Stimulated activated naive CD8-positive, alpha-beta T cell treated with anti-CD3 and anti-CD28 coated beads, Interleukin-15, amount 100 ng/mL, for 72 hours (primary cell): ENCODE measurements at regions not wholly inside any gene's neighbourhood (a gene's known extent, or its start where the extent isn't known, plus 50 kb on each side); places are given as distances from the start of the nearest gene placed in this dataset.
"Not testable (repeated sequence)": the region's sequence is repeated elsewhere in the genome, so short reads cannot be mapped to it uniquely, and the experiment has no call there.

Experiments used
- ATAC-seq: fragments of 150-1000 bp; cut with Tn5 transposase; 2 replicates; pipeline ENCODE4 v1.10.0; 2021; ENCODE audit warnings: mild to moderate bottlenecking, moderate library complexity
- DNase-seq, 2 donors: peaks; one replicate each; pipeline ENCODE4 v3.0.0; 2021 to 2022
- H3K27ac Mint-ChIP-seq, 2 donors: one replicate each; pipeline ENCODE4 v1.8.0; 2022; ENCODE audit warnings: mild to moderate bottlenecking in 2 of 2, mixed read lengths in 2 of 2, moderate library complexity in 2 of 2
- H3K27me3 Mint-ChIP-seq: one replicate; pipeline ENCODE4 v1.8.0; 2022; ENCODE audit warnings: mixed read lengths
- H3K4me1 Mint-ChIP-seq: one replicate; pipeline ENCODE4 v1.8.0; 2022; ENCODE audit warnings: mild to moderate bottlenecking, mixed read lengths
- H3K4me3 Mint-ChIP-seq, 2 donors: one replicate each; pipeline ENCODE4 v1.8.0; 2022; ENCODE audit warnings: mild to moderate bottlenecking in 2 of 2, mixed read lengths in 2 of 2, moderate library complexity in 1 of 2
- H3K9me3 Mint-ChIP-seq, 2 donors: one replicate each; pipeline ENCODE4 v1.8.0; 2022; ENCODE audit warnings: mixed read lengths in 2 of 2

DNA sequence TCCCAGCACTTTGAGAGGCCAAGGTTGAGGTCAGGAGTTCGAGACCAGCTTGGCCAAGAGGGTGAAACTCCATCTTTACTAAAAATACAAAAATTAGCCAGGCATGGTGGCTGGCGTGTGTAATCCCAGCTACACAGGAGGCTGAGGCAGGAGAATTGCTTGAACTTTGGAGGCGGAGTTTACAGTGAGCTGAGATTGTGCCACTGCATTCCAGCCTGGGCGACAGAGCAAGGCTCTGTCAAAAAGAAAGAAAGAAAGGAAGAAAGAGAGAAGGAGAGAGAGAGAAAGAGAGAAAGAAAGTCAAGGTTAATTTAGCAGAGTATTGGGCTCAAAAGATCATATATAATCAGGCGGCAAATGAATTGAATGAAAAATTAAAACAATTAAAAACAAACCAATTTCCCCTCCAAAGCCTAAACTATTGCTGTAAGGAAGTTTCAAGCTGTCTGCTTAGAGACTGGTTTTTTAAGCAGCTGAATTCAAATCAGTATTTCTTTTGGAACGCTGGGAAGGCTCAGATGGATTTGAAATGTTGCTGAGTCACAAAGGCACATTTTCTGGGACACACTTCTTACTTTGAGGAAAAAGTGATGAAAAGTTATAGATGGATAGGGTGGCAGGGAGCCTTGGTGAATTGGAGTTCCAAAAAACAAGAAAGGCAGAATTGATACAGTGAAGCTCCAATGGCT lies 81.3 kb upstream of the BHLHE40 start:
- Mint-ChIP-seq H3K4me3 (peak overlapping the region; percentile 58 to 65), H3K27ac (no peak overlapping the region), H3K9me3 (peaks cover 0 to 5% of the 10 kb centered on the region in 2 donors), H3K4me1 (peaks cover 65% of the 10 kb centered on the region), H3K27me3 (no peaks in the 10 kb centered on the region)
- DNase-seq (no peak), ATAC-seq (no peak)

DNA sequence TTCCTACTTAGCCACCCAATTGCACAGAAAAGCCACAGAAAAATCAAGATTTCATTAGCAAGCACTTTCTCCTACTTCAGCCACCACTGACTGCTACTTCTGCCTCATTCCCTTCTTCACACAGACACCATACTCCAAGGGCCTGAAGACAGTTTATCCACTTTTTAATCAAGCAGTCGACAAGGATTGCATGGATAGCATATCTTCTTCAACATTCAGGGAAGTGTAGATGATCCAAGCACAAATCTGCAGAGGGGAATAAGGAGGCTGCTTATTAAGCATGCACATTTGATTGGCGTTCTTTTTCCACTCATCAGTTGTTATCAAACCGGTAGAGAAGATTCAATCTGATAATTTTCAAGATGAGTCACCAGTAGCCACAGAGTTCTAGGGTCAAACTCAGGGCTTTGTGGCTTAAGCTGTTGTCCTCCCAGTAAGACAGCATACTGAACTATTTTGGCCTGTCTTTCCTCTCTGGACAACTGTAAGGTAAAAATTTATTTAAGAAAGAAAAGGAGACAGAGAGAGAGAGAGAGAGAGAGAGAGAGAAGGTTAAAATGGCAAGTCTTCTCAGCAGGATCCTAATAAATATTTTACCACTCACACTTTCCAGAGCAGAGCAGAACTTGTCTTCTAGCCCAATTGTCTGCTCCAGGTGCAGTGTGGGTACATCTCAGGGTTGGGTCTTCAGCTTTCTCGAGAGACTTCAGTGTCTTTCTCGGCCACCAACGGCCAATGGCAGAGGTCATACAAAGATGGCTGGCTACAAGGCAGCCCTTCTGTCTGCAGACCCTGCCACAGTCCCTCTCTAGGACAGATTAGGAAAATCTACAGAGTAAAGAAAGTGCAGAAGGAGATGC lies 80.6 kb upstream of the BHLHE40 start:
- peak overlapping the region; percentile 58 to 65 for H3K4me3 Mint-ChIP-seq

DNA sequence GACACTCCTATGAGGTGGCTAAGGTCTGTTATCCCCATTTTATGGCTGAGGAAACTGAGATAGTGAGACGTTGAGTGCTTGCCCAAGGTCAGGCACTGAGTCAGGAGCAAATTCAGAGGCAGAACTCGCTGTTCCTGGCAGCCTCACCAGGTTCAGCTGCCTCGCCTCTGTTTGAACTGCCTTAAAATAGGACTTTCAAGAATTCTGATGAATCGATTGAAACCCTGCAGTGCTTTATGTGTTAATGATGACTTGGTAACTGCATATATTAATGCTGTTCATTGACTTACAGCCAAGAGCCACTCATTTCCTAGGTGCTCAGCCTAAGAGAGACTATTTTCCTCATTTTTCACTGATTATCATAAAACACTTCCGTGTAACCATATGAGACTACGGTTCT lies 79.5 kb upstream of the BHLHE40 start:
- Mint-ChIP-seq H3K9me3 (peaks cover 0 to 5% of the 10 kb centered on the region in 2 donors), H3K27me3 (no peaks in the 10 kb centered on the region), H3K4me1 (peaks cover 77% of the 10 kb centered on the region), H3K4me3 (no peak overlapping the region), H3K27ac (peak overlapping the region in 1 of 2 donors; percentile 47)
- DNase-seq (no peak), ATAC-seq (no peak)

More for the DNA sequence above, 80.6 kb upstream of the BHLHE40 start:
- H3K9me3 Mint-ChIP-seq, result peaks cover 0 to 5% of the 10 kb centered on the region in 2 donors
- peak in 1 of 2 donors; percentile 36 for DNase-seq
- peaks cover 68% of the 10 kb centered on the region for H3K4me1 Mint-ChIP-seq
- no peaks in the 10 kb centered on the region for H3K27me3 Mint-ChIP-seq
- peak overlapping the region; percentile 4 to 88 for H3K27ac Mint-ChIP-seq
- peak; percentile 93 for ATAC-seq

DNA sequence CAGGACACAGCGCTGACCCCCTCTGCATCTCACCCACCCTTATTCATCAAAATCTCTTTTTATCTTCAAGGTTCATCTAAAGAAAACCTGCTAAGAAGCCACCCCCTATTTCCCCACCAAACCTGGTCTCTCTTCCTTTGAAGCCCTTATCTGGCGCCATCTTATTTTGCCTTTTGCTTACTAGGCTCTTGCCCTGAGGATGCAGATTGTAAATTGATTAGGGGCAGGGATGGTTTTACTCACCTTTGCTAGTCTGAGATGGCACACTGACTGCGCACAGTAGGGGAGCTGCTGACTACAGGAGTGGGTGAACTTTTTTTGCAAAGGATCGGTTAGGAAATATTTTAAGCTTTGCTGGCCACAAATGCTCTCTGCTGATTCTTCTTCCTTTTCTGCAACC lies 78.9 kb upstream of the BHLHE40 start:
- no peak for DNase-seq
- peaks cover 77% of the 10 kb centered on the region for H3K4me1 Mint-ChIP-seq
- H3K27ac Mint-ChIP-seq, result peak overlapping the region in 1 of 2 donors; percentile 54

DNA sequence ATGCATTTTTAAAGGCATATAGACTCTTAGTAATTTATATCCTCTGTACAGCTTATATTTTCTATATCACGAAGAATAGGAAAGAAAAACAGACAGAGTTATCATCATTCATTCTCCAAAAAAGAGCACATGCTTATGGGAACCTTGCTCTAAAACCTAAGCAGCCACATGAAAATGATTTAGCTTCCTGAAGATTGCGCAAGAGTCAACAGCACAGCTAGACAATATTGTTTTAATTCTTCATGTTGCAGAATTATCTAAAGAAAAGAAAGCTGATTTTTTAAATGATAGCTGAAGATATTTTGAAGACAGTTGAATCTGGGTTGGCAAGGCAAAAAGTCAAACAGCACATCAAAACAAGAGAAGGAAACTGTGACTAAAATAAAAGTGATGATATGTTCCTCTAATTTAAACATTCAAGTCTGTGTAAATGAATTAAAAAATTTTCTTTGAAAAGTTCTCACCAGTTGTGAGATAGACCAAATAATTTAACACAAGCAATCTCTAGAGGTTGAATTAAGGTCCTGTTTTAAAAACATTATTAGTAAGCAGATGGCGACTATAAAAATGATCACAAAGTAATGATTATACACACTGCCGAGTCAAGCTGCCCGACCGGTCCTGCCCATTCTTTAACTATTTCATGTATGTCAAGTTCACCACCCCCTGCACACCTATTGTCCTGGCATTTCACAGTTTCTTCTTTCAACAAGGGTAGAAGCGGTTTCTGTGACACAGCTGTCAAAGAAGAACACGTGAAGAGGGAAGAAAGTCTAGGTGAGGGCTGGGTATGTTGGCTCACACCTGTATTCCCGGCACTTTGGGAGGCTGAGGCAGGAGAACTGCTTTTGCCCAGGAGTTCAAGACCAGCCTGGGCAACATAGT lies 74.2 kb upstream of the BHLHE40 start:
- ATAC-seq (no peak), DNase-seq (no peak)
- Mint-ChIP-seq H3K9me3 (peaks cover 0 to 5% of the 10 kb centered on the region in 2 donors), H3K4me3 (no peak overlapping the region), H3K27me3 (no peaks in the 10 kb centered on the region), H3K4me1 (peaks cover 88% of the 10 kb centered on the region), H3K27ac (peak overlapping the region in 1 of 2 donors; percentile 53)

More for the DNA sequence above, 78.9 kb upstream of the BHLHE40 start:
- ATAC-seq, result no peak
- Mint-ChIP-seq H3K4me3 (no peak overlapping the region), H3K9me3 (peaks cover 0 to 5% of the 10 kb centered on the region in 2 donors), H3K27me3 (no peaks in the 10 kb centered on the region)

DNA sequence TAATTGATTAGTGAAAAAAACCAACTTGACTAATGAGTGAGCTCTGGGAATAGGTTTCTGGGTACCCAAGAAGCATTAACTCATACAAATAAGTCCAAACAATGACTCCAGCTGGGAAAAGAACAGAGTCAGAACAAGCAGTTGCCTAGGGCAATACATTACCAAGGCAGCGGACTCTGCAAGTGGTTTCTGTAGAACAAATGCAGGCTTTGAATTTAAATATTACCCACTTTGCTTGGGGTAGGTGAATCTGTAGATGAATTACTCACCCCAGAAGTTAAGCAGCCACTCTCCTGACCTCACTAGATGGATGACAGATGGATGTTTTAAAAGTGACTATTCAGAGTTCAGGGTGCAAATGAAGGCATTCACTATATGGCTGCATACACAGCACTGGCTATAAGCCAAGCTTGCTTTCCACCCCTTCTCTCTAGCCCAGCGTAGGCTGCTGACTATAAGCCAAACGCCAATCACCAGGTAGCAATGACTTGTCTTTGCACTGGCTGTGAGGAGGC lies 73.1 kb upstream of the BHLHE40 start:
- Mint-ChIP-seq H3K27ac (peak overlapping the region in 1 of 2 donors; percentile 43), H3K4me3 (no peak overlapping the region)

DNA sequence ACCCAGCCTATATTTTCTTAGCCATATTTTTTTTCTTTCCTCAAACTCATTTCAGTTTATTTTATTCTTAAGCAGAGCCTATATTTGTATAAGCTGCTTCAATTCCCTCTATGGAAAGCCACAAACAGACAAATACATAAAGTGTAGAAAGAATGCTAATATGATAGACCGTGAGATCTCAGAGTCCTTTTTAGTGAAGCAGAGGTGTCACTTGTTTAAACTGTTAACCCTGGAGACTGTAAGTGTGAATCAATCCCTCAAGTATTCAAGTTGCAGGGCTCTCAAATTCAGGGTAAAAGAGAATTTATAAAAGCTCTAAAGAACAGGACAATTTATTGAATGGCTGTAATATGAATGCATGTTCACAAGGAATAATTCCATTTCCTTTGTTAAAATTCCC lies 72.2 kb upstream of the BHLHE40 start:
- Mint-ChIP-seq H3K27ac (no peak overlapping the region), H3K9me3 (peaks cover 0 to 7% of the 10 kb centered on the region in 2 donors), H3K4me3 (no peak overlapping the region), H3K4me1 (peaks cover 83% of the 10 kb centered on the region), H3K27me3 (no peaks in the 10 kb centered on the region)
- no peak for DNase-seq
- ATAC-seq, result no peak

More for the DNA sequence above, 73.1 kb upstream of the BHLHE40 start:
- ATAC-seq, result peak; percentile 78
- H3K4me1 Mint-ChIP-seq, result peaks cover 91% of the 10 kb centered on the region
- H3K27me3 Mint-ChIP-seq, result no peaks in the 10 kb centered on the region
- H3K9me3 Mint-ChIP-seq, result peaks cover 0 to 10% of the 10 kb centered on the region in 2 donors
- DNase-seq, result peak in 1 of 2 donors; percentile 24

DNA sequence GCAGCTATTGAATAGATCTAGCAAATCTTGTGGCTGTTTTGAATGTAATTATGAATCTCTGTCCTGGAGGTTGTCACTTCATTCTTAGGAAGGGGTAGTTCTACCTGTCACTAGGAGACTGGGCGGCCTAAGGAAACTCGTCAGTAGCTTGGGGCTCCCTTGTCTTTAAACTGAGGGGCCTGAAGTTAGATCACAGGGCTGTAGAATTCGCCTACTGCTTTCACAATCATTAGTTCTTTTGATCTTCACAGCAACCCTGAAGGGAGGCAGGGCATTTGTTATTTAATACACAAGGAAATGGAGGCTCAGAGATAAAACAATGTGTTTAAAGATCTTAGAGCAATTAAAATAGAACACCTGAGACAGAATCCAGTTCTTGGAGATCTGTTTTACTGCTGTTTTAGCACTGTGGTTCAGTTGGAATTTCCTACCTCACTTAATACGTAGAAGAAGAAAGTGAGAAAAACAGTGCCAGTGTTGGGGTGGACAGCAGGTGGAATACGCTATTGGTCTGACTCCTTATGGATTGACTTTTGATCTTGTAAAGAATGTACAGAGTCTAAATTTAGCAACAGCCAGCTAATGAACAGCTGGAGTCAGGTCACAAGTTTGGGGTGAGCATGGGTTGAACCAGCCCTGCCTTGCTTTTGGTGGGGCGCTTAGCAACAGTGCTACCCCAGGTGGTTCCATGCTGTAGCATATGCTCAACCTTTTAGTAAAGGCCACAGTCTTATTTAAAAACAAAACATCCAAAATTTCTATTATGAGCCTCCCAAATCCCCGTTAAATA lies 71.4 kb upstream of the BHLHE40 start:
- peak; percentile 53 for ATAC-seq
- Mint-ChIP-seq H3K4me3 (peak overlapping the region; percentile 75 to 78), H3K9me3 (peaks cover 0 to 5% of the 10 kb centered on the region in 2 donors), H3K27me3 (no peaks in the 10 kb centered on the region), H3K27ac (peak overlapping the region; percentile 63 to 96), H3K4me1 (peaks cover 75% of the 10 kb centered on the region)
- DNase-seq, result peak in 1 of 2 donors; percentile 21

DNA sequence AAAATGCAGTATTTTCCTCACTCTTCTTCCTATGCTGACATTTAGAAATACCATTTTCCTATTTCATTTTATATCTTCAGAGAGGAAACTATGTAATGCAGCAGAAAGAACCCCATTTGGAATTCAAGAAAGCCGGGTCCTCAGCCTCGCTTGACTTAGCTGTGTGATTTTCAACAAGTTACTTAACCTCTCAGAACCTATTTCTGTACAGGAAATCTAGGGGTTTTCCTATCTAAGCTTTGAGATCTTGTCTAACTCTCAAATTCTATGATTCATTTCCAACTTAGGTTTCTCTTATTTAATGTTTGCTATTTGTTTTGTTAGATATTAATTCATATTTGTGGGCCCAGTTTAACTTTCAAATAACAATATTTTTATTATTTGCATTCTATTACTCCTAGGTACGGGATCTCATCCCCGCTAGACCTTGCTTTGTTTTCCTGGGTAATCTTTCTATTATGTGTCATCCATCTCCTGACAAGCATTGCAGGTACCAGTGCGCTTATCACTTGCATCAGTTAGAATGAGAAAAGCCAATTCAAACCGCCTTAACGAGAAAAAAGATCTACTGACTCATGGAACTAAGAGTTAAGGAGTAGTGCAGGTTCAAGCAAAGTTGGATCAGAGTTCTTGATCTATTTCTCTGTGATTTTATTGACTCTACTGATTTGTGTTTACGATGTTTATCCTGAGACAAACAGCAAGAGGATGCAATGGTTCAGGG lies 70.6 kb upstream of the BHLHE40 start:
- Mint-ChIP-seq H3K4me3 (peak overlapping the region; percentile 75 to 78), H3K27me3 (no peaks in the 10 kb centered on the region), H3K27ac (peak overlapping the region; percentile 63 to 96), H3K9me3 (peaks cover 5 to 7% of the 10 kb centered on the region in 2 donors), H3K4me1 (peaks cover 72% of the 10 kb centered on the region)
- no peak for DNase-seq
- peak; percentile 62 for ATAC-seq

DNA sequence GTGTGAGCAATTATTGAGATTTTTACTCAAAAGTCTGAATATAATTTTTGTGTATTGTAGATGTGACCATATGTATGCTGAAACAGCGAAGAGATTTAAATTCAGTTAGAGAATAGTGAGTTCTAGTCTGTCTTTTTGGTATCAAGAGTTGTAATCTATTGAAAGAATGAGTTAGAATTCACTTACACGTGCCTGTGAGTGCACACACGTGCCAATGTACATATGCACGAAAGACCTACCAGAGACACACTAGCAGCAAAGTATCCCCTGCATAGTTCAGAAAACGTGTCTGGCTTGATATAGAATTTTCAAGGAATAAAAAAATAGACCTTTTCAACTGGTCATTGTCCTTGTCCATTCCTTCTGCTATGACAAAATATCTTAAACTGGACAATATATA lies 64.8 kb upstream of the BHLHE40 start:
- H3K27ac Mint-ChIP-seq, result no peak overlapping the region
- peaks cover 15% of the 10 kb centered on the region for H3K4me1 Mint-ChIP-seq
- ATAC-seq (no peak), DNase-seq (no peak)
- no peak overlapping the region for H3K4me3 Mint-ChIP-seq
- H3K27me3 Mint-ChIP-seq, result no peaks in the 10 kb centered on the region
- H3K9me3 Mint-ChIP-seq, result peaks cover 15% of the 10 kb centered on the region in 2 donors

DNA sequence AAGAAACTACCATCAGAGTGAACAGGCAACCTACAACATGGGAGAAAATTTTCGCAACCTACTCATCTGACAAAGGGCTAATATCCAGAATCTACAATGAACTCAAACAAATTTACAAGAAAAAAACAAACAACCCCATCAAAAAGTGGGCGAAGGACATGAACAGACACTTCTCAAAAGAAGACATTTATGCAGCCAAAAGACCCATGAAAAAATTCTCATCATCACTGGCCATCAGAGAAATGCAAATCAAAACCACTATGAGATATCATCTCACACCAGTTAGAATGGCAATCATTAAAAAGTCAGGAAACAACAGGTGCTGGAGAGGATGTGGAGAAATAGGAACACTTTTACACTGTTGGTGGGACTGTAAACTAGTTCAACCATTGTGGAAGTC lies 57.6 kb upstream of the BHLHE40 start:
- not testable (repeated sequence) for H3K4me1 Mint-ChIP-seq, ATAC-seq, H3K9me3 Mint-ChIP-seq, H3K27ac Mint-ChIP-seq, DNase-seq, H3K4me3 Mint-ChIP-seq, H3K27me3 Mint-ChIP-seq

DNA sequence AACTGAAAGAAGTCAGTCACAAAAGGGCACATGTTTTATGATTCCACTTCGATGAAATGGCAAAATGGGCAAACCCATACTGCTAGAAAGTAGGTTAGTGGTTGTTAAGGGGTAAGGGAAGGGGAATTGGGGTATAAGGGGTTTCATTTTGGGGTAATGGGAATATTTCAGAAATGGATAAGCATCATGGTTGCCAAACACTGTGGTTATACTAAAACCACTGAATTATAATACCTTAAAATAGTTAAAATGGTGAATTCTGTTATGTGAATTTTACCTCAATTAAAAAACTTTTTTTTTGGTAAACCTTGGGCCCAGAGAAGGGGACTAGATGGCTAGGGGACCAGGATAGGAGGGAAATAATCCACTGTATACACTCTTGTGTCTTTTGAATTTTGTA lies 52.3 kb upstream of the BHLHE40 start:
- Mint-ChIP-seq H3K27ac (peak overlapping the region in 1 of 2 donors; percentile 64), H3K4me1 (peaks cover 38% of the 10 kb centered on the region), H3K4me3 (peak overlapping the region in 1 of 2 donors; percentile 56), H3K27me3 (no peaks in the 10 kb centered on the region), H3K9me3 (peaks cover 6 to 9% of the 10 kb centered on the region in 2 donors)
- ATAC-seq (no peak), DNase-seq (no peak)

DNA sequence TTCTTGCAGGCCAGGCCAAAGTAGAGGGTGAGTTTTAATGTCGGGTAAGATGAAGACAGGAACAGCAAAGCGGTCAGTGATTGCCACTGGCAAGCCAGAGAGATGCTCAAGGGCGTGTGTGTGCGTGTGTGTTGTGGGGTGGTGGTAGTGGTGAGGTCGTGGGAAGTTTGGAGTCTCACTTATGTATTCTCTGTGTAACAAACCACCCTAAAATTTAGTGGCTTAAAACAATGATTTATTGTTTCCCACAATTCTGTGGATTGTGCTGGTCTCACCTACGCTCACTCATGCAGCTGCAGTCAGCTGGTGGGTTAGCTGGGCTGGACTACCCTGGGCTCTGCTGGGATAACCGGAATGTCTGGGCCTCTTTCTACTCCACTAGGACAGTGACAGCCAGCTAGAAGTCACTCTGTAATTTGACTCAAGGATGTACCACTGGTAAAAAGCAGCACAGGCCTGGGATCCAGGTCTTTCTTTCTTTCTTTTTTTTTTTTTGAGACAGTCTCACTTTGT lies 50.9 kb upstream of the BHLHE40 start:
- Mint-ChIP-seq H3K27ac (peak overlapping the region; percentile 0 to 64), H3K9me3 (peaks cover 6 to 9% of the 10 kb centered on the region in 2 donors), H3K4me3 (peak overlapping the region in 1 of 2 donors; percentile 17), H3K4me1 (peaks cover 42% of the 10 kb centered on the region), H3K27me3 (no peaks in the 10 kb centered on the region)
- DNase-seq, result peak in 1 of 2 donors; percentile 64
- peak; percentile 87 for ATAC-seq
